ENCODE measurements at regions not wholly inside any gene's neighbourhood (a gene's known extent, or its start where the extent isn't known, plus 50 kb on each side); places are given as distances from the start of the nearest gene placed in this dataset.

DNA sequence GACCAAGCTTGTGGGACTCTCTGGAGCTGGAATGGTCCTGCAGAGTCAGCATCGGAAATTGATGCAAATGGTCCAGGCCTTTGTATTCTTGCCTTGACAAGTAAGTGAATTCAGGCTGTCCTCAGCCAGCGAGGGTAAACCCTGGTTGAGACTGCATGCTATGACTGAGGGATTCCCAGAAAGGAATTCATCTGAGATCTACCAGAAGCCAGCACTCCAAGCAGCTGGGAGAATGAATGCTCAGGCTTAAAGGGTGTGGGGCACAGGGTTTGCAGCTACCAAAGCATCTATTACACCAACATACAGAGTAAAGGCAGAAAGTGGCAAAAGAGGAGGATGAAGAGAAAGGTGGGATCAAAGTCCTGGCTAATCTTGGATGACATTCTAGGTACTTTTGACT lies 257.0 kb upstream of the LYPLAL1 start:
- H3K36me3 ChIP-seq = no peaks in the 10 kb centered on the region
- TF ChIP-seq POLR2AphosphoS5 (IDR thresholded peaks at IDR 0.05) = no peak
- TF ChIP-seq, protein P1, sequence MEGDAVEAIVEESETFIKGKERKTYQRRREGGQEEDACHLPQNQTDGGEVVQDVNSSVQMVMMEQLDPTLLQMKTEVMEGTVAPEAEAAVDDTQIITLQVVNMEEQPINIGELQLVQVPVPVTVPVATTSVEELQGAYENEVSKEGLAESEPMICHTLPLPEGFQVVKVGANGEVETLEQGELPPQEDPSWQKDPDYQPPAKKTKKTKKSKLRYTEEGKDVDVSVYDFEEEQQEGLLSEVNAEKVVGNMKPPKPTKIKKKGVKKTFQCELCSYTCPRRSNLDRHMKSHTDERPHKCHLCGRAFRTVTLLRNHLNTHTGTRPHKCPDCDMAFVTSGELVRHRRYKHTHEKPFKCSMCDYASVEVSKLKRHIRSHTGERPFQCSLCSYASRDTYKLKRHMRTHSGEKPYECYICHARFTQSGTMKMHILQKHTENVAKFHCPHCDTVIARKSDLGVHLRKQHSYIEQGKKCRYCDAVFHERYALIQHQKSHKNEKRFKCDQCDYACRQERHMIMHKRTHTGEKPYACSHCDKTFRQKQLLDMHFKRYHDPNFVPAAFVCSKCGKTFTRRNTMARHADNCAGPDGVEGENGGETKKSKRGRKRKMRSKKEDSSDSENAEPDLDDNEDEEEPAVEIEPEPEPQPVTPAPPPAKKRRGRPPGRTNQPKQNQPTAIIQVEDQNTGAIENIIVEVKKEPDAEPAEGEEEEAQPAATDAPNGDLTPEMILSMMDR (IDR thresholded peaks at IDR 0.05 in 8 of 11, conservative IDR thresholded peaks at IDR 0.05 in 3 of 11) = no peak
- TF ChIP-seq POLR2A (IDR thresholded peaks at IDR 0.05) = no peak
- H3K9me3 ChIP-seq = no peaks in the 10 kb centered on the region
- no peaks in the 10 kb centered on the region for H3K4me1 ChIP-seq
- H3K4me3 ChIP-seq = no peak overlapping the region
- no peak for DNase-seq
- H3K27me3 ChIP-seq (replicated peaks in 1 of 7) = no peaks in the 10 kb centered on the region
- H3K27ac ChIP-seq = no peak overlapping the region
- WGBS, 5 donors = 65 to 86% (median 78%) methylated on average over 2 of the region's 2 CpGs
- intact Hi-C loops (cut with DNase I; ENCODE audit: low total_unique reads) = no loop called here

DNA sequence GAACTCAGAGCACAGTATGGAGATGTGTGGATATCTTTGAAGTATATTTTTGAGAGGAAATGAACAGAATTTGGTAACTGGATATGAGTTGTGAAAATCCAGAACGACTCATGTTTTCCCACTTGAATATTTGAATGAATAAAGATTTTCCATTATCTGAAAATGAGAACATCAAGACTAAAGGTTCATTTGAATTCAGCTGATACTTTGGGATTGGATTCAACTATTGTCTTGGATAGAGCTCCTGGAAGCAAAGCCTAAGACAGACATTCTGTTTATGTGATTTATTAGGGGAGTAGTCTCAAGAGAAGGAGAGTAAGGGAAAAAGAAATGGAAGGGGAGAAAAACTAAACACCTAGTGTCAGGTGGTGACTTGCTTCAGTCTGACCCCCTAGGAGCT lies 256.0 kb upstream of the LYPLAL1 start:
- H3K9me3 ChIP-seq = no peaks in the 10 kb centered on the region
- H3K4me1 ChIP-seq = no peaks in the 10 kb centered on the region
- WGBS, 5 donors = 50 to 80% (median 68%) methylated on average over 1 of the region's 1 CpG
- intact Hi-C loops (cut with DNase I; ENCODE audit: low total_unique reads) = no loop called here
- H3K4me3 ChIP-seq = no peak overlapping the region
- no peaks in the 10 kb centered on the region for H3K36me3 ChIP-seq
- no peaks in the 10 kb centered on the region for H3K27me3 ChIP-seq (replicated peaks in 1 of 7)
- no peak overlapping the region for H3K27ac ChIP-seq
- DNase-seq = no peak
- TF ChIP-seq POLR2A (IDR thresholded peaks at IDR 0.05) (no peak), POLR2AphosphoS5 (IDR thresholded peaks at IDR 0.05) (no peak)
- TF ChIP-seq, protein P1 (IDR thresholded peaks at IDR 0.05 in 8 of 11, conservative IDR thresholded peaks at IDR 0.05 in 3 of 11) = no peak

DNA sequence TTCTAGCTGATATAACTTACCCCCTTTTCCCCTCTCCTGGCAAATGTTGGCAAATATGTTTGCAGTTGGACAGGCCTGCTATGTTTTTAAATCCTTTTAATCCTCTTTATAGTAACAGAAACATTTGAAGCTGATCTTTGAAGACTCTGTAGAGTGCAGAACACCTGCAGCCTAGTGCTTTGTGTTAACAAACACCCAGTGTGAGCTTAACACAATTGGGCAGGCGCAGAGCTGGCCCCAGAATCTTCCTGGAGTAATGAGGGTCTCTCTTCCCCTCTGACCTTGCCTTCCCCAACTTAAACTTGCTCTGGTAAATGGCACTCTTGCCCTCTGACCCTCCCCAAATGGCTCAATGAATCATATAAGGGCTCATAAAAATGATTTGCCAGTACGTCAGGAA lies 247.9 kb upstream of the LYPLAL1 start:
- Histone ChIP-seq H3K27me3 (replicated peaks in 1 of 7) (no peaks in the 10 kb centered on the region), H3K27ac (no peak overlapping the region), H3K4me1 (no peaks in the 10 kb centered on the region), H3K4me3 (no peak overlapping the region), H3K9me3 (no peaks in the 10 kb centered on the region), H3K36me3 (no peaks in the 10 kb centered on the region)
- DNase-seq = no peak
- TF ChIP-seq POLR2AphosphoS5 (IDR thresholded peaks at IDR 0.05) = no peak
- intact Hi-C loops (cut with DNase I; ENCODE audit: low total_unique reads) = no loop called here
- 77 to 90% (median 84%) methylated on average over 2 of the region's 2 CpGs for WGBS, 5 donors

DNA sequence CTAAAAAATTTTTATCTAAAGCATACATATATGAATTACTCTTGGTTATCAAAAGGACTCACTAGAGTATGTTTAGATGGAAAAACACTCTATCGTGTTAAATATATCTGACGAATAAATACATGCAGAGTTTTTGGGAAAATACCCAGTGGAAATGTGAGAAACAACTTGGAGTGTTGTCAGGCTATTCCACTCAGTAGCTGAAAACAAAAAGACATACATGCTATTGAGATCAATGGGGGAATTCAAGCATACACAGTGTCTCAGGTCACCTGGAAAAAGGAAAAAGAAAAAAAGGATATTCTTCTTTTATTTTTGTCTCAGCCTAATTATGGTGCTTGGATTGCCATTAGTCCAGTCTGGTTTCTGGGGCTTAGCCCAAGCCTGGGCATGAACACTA lies 247.0 kb upstream of the LYPLAL1 start:
- H3K4me3 ChIP-seq = no peak overlapping the region
- intact Hi-C loops (cut with DNase I; ENCODE audit: low total_unique reads) = no loop called here

More for the DNA sequence above, 247.0 kb upstream of the LYPLAL1 start:
- Histone ChIP-seq H3K4me1 (no peaks in the 10 kb centered on the region), H3K27me3 (replicated peaks in 1 of 7) (no peaks in the 10 kb centered on the region), H3K27ac (no peak overlapping the region), H3K36me3 (no peaks in the 10 kb centered on the region), H3K9me3 (no peaks in the 10 kb centered on the region)
- TF ChIP-seq, protein P1 (IDR thresholded peaks at IDR 0.05 in 8 of 11, conservative IDR thresholded peaks at IDR 0.05 in 3 of 11) = no peak
- TF ChIP-seq POLR2A (IDR thresholded peaks at IDR 0.05) (no peak), POLR2AphosphoS5 (IDR thresholded peaks at IDR 0.05) (no peak)
- 74 to 97% (median 96%) methylated on average over 2 of the region's 2 CpGs for WGBS, 5 donors
- DNase-seq = no peak
